ENCODE measurements at regions not wholly inside any gene's neighbourhood (a gene's known extent, or its start where the extent isn't known, plus 50 kb on each side); places are given as distances from the start of the nearest gene placed in this dataset.

- no peak for TF ChIP-seq POLR2A (IDR thresholded peaks at IDR 0.05)
- no peak for TF ChIP-seq CTCF (IDR thresholded peaks at IDR 0.05)
Observed at GRCh38 chr10:78476156-78476555, 442.5 kb downstream of the RPS24 start.

Measured in suprapubic skin (tissue), 3 donors.